KMS-11 (cell line): ENCODE measurements at regions not wholly inside any gene's neighbourhood (a gene's known extent, or its start where the extent isn't known, plus 50 kb on each side); places are given as distances from the start of the nearest gene placed in this dataset.

Source experiments
- H2AFZ ChIP-seq: fragments of 200-600 bp; sonication (generic); 2 replicates; pipeline ENCODE4 v1.6.1; 2016; ENCODE audit warnings: antibody characterized with exemption, mixed run types, low read depth
- H3K27ac ChIP-seq: fragments of 200-600 bp; sonication (generic); 2 replicates; pipeline ENCODE4 v1.6.1; 2016; ENCODE audit warnings: mild to moderate bottlenecking, mixed run types
- H3K27me3 ChIP-seq: fragments of 200-600 bp; sonication (generic); 2 replicates; pipeline ENCODE4 v1.6.1; 2017; ENCODE audit warnings: mild to moderate bottlenecking, low read depth, mixed run types, moderate library complexity; ENCODE audit not compliant: insufficient read depth
- H3K36me3 ChIP-seq: fragments of 200-600 bp; sonication (generic); 2 replicates; pipeline ENCODE4 v1.6.1; 2017; ENCODE audit warnings: mild to moderate bottlenecking, mixed run types; ENCODE audit not compliant: insufficient read depth
- H3K4me1 ChIP-seq: fragments of 200-600 bp; sonication (generic); 2 replicates; pipeline ENCODE4 v1.6.1; 2016; ENCODE audit warnings: mild to moderate bottlenecking, low read depth, mixed run types; ENCODE audit not compliant: poor library complexity, severe bottlenecking
- H3K4me2 ChIP-seq: fragments of 200-600 bp; sonication (generic); 2 replicates; pipeline ENCODE4 v1.7.0; 2016; ENCODE audit warnings: mild to moderate bottlenecking, mixed run types
- H3K4me3 ChIP-seq: fragments of 200-600 bp; sonication (generic); IDR thresholded peaks from 2 replicates; pipeline ENCODE4 v1.6.1; 2017; ENCODE audit warnings: low read depth, low read length, mixed read lengths; ENCODE audit not compliant: insufficient read depth
- H3K79me2 ChIP-seq: fragments of 200-600 bp; sonication (generic); 2 replicates; pipeline ENCODE4 v1.6.1; 2016; ENCODE audit warnings: low read depth, mixed run types; ENCODE audit not compliant: insufficient read depth
- H3K9ac ChIP-seq: fragments of 200-600 bp; sonication (generic); 2 replicates; pipeline ENCODE4 v1.6.1; 2016; ENCODE audit warnings: mild to moderate bottlenecking, mixed run types
- H4K20me1 ChIP-seq: fragments of 200-600 bp; sonication (generic); 2 replicates; pipeline ENCODE4 v1.6.1; 2016; ENCODE audit warnings: mild to moderate bottlenecking, mixed run types; ENCODE audit not compliant: insufficient read depth
- CTCF ChIP-seq: fragments of 200-600 bp; sonication (generic); conservative IDR thresholded peaks from 2 replicates; pipeline ENCODE4 v1.6.1; 2017; ENCODE audit warnings: low read depth, mild to moderate bottlenecking, antibody characterized with exemption, low read length, moderate library complexity, mixed read lengths

GRCh38 chr13:111632906-111633305 is 312.5 kb downstream of the TEX29 start:
- Histone ChIP-seq H4K20me1 (no peaks in the 10 kb centered on the region), H3K27me3 (no peaks in the 10 kb centered on the region), H3K36me3 (no peaks in the 10 kb centered on the region), H3K4me2 (no peak overlapping the region), H3K27ac (no peak overlapping the region), H3K9ac (no peak overlapping the region), H3K4me3 (no peak overlapping the region), H3K79me2 (no peaks in the 10 kb centered on the region), H3K4me1 (no peaks in the 10 kb centered on the region), H2AFZ (no peak overlapping the region)
- no peak for TF ChIP-seq CTCF

DNA sequence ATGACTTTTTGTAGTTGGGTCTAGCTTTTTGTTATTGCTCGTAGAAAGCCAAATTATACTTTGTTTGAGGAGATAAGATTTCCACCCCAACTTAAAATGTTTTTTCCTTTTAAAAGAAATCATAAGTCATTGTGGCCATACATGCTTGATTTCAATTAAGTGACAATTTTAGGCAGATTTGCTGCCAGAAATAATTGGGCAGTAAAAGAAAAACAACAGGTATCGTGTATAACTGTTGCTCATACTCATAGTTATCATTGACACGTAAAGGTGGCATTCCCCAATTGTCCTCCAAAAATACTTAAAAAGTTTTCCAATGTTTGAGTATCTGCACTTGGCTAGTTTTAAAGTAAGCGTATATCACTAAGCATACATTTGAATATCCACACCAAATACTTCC is 313.0 kb downstream of the TEX29 start:
- Histone ChIP-seq H3K27me3 (no peaks in the 10 kb centered on the region), H3K4me1 (no peaks in the 10 kb centered on the region), H3K36me3 (no peaks in the 10 kb centered on the region), H3K27ac (no peak overlapping the region), H2AFZ (no peak overlapping the region), H3K9ac (no peak overlapping the region), H3K4me2 (no peak overlapping the region), H3K79me2 (no peaks in the 10 kb centered on the region), H3K4me3 (no peak overlapping the region), H4K20me1 (no peaks in the 10 kb centered on the region)
- no peak for TF ChIP-seq CTCF

- no peaks in the 10 kb centered on the region for H3K4me1 ChIP-seq
- no peaks in the 10 kb centered on the region for H3K27me3 ChIP-seq
- H2AFZ ChIP-seq: no peak overlapping the region
- no peak overlapping the region for H3K4me3 ChIP-seq
- H3K4me2 ChIP-seq: no peak overlapping the region
- H4K20me1 ChIP-seq: no peaks in the 10 kb centered on the region
- no peaks in the 10 kb centered on the region for H3K36me3 ChIP-seq
- no peak overlapping the region for H3K27ac ChIP-seq
- no peaks in the 10 kb centered on the region for H3K79me2 ChIP-seq
- TF ChIP-seq CTCF: no peak
- H3K9ac ChIP-seq: no peak overlapping the region
Observed at GRCh38 chr13:111634410-111634809, 314.0 kb downstream of the TEX29 start.

DNA sequence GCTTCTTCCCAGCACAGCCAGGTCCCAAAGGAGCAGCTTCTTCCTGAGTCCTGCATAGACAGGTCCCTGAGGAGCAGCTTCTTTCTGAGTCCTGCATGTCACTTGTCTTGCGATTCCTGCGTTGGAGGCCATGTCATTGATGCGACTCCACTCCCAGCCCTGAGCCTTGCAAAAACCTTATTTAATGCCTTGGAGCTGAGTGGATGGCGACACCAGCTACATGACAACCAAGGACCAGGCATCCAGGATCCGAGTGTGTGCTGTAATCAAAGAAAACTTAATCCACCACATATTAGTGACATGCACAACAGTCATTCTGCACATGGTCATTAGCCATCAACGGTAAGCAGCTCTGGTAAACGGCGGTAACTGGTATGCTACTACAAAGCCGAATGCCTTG is 315.8 kb downstream of the TEX29 start:
- Histone ChIP-seq H2AFZ (no peak overlapping the region), H3K79me2 (no peaks in the 10 kb centered on the region), H3K4me3 (no peak overlapping the region), H3K4me2 (no peak overlapping the region), H4K20me1 (no peaks in the 10 kb centered on the region), H3K27ac (no peak overlapping the region), H3K4me1 (no peaks in the 10 kb centered on the region), H3K9ac (no peak overlapping the region), H3K27me3 (peaks cover 3% of the 10 kb centered on the region; the same call in 1 of the 2 replicates), H3K36me3 (no peaks in the 10 kb centered on the region)
- TF ChIP-seq CTCF: no peak
